ENCODE measurements at regions not wholly inside any gene's neighbourhood (a gene's known extent, or its start where the extent isn't known, plus 50 kb on each side); places are given as distances from the start of the nearest gene placed in this dataset.

GRCh38 chr2:145992572-145992971 is 1472.7 kb upstream of the ZEB2 start:
- no peak for DNase-seq (ENCODE audit: low read depth)
- H3K4me3 ChIP-seq (ENCODE audit: low read depth, low read length), result no peak overlapping the region
- TF ChIP-seq, protein P1, sequence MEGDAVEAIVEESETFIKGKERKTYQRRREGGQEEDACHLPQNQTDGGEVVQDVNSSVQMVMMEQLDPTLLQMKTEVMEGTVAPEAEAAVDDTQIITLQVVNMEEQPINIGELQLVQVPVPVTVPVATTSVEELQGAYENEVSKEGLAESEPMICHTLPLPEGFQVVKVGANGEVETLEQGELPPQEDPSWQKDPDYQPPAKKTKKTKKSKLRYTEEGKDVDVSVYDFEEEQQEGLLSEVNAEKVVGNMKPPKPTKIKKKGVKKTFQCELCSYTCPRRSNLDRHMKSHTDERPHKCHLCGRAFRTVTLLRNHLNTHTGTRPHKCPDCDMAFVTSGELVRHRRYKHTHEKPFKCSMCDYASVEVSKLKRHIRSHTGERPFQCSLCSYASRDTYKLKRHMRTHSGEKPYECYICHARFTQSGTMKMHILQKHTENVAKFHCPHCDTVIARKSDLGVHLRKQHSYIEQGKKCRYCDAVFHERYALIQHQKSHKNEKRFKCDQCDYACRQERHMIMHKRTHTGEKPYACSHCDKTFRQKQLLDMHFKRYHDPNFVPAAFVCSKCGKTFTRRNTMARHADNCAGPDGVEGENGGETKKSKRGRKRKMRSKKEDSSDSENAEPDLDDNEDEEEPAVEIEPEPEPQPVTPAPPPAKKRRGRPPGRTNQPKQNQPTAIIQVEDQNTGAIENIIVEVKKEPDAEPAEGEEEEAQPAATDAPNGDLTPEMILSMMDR (conservative IDR thresholded peaks at IDR 0.05; ENCODE audit: low read depth, low read length), result no peak

DNA sequence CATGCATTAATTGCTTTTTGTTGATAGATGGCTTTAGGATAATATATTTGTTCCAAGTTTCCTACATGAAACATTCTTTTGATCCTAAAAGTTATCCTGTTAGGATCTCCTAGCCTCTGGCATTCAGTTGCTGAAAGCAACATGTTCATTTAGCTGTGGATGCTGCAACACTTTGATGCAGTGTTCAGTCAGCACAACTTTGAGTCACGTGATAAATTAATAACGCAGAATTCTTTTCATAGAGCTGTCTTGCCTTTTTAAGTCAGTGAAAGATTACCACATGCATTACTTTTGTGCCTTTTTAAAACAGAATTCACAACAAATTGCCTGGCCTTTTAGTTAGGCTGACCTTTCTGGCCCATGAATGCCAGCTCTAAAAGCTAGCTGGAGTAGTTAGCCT is 1467.9 kb upstream of the ZEB2 start:
- H3K4me3 ChIP-seq (ENCODE audit: low read depth, low read length), result no peak overlapping the region
- no peak for DNase-seq (ENCODE audit: low read depth)
- TF ChIP-seq, protein P1 (conservative IDR thresholded peaks at IDR 0.05; ENCODE audit: low read depth, low read length), result no peak

GRCh38 chr2:145985517-145985916 is 1465.6 kb upstream of the ZEB2 start:
- no peak for DNase-seq (ENCODE audit: low read depth)
- H3K4me3 ChIP-seq (ENCODE audit: low read depth, low read length), result no peak overlapping the region
- TF ChIP-seq, protein P1 (conservative IDR thresholded peaks at IDR 0.05; ENCODE audit: low read depth, low read length), result no peak

- no peak overlapping the region for H3K4me3 ChIP-seq (ENCODE audit: low read depth, low read length)
- TF ChIP-seq, protein P1 (conservative IDR thresholded peaks at IDR 0.05; ENCODE audit: low read depth, low read length), result no peak
- no peak for DNase-seq (ENCODE audit: low read depth)
Observed at GRCh38 chr2:145984580-145984979, 1464.7 kb upstream of the ZEB2 start.

DNA sequence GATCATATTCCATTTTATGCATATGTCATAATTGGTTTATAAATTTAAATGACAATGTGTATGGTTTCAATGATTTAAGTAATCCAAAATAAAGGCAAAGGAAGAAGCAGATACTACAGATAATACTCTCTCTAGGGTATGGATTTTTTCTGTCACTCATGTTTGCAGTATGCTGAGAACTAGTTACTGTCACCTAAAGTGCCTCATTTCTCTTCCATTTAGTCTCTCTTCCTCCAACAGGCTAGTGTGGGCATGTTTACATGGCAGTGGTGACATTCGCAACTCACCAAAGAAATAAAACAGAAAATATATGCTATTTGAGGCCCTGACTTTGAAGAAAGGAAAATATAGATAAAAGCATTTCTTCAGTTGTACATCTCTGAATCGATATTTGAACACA is 1460.4 kb upstream of the ZEB2 start:
- H3K4me3 ChIP-seq (ENCODE audit: low read depth, low read length), result no peak overlapping the region
- no peak for DNase-seq (ENCODE audit: low read depth)

DNA sequence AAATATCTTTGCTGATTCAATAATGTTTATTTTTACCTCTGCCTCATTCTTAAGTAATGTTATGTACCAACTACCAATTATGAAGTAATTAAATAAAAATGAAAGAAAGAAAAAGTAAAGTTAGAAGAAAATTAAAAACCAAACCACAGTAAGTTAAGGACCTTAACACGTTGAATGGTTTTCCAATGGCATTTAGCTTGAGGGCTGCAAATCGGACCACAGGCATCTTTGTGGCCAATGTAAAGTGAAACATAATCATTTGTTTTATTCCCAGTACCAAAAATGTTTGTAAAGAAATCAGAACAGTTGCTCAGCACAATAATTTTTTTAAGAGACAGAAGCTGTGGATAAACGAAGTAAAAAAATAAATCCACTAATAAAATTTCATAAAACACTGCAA is 1455.5 kb upstream of the ZEB2 start:
- DNase-seq (ENCODE audit: low read depth), result no peak
- TF ChIP-seq, protein P1 (conservative IDR thresholded peaks at IDR 0.05; ENCODE audit: low read depth, low read length), result no peak
- H3K4me3 ChIP-seq (ENCODE audit: low read depth, low read length), result no peak overlapping the region

More for the DNA sequence above, 1460.4 kb upstream of the ZEB2 start:
- TF ChIP-seq, protein P1 (conservative IDR thresholded peaks at IDR 0.05; ENCODE audit: low read depth, low read length), result no peak

DNA sequence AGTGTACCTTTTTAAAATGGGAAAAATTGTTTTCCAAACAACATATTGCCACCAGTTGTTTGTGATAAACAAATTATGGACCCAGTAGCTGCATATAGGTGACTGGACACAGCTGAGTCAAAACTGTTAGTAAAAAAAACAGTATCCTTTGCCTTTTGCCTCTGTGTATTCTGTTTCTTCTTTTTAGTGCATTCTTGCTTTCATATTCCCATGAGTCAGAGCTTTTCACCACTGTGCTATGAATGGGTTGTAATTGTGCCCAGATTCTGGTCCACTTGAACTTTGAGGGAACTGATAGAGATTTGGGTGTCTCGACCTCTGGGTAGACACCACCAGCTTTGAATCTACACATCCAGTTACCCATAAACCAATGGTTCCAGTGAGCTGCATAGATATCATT is 1441.9 kb upstream of the ZEB2 start:
- no peak overlapping the region for H3K4me3 ChIP-seq (ENCODE audit: low read depth, low read length)
- TF ChIP-seq, protein P1 (conservative IDR thresholded peaks at IDR 0.05; ENCODE audit: low read depth, low read length), result no peak
- DNase-seq (ENCODE audit: low read depth), result no peak
